HL-60 (cell line): ENCODE measurements at regions not wholly inside any gene's neighbourhood (a gene's known extent, or its start where the extent isn't known, plus 50 kb on each side); places are given as distances from the start of the nearest gene placed in this dataset.

ENCODE experiments used
- GABPA ChIP-seq: IDR thresholded peaks from 2 replicates; pipeline ENCODE4 v1.6.1; 2012; ENCODE audit warnings: low read depth
- POLR2AphosphoS5 ChIP-seq: IDR thresholded peaks from 2 replicates; pipeline ENCODE4 v1.6.1; 2012; ENCODE audit warnings: low read depth
- SPI1 ChIP-seq: IDR thresholded peaks from 2 replicates; pipeline ENCODE4 v1.6.1; 2012; ENCODE audit warnings: low read depth, mild to moderate bottlenecking, borderline replicate concordance
- TF ChIP-seq, protein P1 (sequence below): IDR thresholded peaks from one replicate; pipeline ENCODE4 v1.5.1; 2011; ENCODE audit warnings: low read length, control low read depth, inconsistent platforms; ENCODE audit not compliant: insufficient read depth
- TF ChIP-seq, protein P2 (sequence below): IDR thresholded peaks from 2 replicates; pipeline ENCODE4 v1.6.1; 2012; ENCODE audit warnings: low read depth; ENCODE audit not compliant: insufficient replicate concordance

DNA sequence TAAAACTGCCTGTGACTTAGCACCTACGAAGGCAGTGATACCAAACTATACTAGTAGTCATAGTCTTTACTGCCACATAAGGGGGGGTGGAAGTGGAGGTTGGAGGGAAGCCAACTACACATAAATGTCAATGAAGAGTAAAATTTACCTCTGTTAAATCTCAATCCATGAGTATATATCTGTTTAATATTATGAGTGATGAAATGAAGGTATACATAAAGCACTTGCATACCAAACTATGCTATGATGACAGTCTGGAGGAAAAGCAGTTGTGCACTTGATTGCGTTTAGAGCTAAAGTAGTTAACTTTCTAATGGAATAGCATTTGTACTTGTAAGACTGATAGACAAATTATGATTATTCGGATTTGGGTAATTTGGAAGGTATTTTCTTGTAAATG is 129.2 kb upstream of the POU5F2 start:
- TF ChIP-seq, protein P1, sequence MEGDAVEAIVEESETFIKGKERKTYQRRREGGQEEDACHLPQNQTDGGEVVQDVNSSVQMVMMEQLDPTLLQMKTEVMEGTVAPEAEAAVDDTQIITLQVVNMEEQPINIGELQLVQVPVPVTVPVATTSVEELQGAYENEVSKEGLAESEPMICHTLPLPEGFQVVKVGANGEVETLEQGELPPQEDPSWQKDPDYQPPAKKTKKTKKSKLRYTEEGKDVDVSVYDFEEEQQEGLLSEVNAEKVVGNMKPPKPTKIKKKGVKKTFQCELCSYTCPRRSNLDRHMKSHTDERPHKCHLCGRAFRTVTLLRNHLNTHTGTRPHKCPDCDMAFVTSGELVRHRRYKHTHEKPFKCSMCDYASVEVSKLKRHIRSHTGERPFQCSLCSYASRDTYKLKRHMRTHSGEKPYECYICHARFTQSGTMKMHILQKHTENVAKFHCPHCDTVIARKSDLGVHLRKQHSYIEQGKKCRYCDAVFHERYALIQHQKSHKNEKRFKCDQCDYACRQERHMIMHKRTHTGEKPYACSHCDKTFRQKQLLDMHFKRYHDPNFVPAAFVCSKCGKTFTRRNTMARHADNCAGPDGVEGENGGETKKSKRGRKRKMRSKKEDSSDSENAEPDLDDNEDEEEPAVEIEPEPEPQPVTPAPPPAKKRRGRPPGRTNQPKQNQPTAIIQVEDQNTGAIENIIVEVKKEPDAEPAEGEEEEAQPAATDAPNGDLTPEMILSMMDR = no peak
- TF ChIP-seq POLR2AphosphoS5 (no peak), GABPA (no peak), SPI1 (no peak)
- TF ChIP-seq, protein P2, sequence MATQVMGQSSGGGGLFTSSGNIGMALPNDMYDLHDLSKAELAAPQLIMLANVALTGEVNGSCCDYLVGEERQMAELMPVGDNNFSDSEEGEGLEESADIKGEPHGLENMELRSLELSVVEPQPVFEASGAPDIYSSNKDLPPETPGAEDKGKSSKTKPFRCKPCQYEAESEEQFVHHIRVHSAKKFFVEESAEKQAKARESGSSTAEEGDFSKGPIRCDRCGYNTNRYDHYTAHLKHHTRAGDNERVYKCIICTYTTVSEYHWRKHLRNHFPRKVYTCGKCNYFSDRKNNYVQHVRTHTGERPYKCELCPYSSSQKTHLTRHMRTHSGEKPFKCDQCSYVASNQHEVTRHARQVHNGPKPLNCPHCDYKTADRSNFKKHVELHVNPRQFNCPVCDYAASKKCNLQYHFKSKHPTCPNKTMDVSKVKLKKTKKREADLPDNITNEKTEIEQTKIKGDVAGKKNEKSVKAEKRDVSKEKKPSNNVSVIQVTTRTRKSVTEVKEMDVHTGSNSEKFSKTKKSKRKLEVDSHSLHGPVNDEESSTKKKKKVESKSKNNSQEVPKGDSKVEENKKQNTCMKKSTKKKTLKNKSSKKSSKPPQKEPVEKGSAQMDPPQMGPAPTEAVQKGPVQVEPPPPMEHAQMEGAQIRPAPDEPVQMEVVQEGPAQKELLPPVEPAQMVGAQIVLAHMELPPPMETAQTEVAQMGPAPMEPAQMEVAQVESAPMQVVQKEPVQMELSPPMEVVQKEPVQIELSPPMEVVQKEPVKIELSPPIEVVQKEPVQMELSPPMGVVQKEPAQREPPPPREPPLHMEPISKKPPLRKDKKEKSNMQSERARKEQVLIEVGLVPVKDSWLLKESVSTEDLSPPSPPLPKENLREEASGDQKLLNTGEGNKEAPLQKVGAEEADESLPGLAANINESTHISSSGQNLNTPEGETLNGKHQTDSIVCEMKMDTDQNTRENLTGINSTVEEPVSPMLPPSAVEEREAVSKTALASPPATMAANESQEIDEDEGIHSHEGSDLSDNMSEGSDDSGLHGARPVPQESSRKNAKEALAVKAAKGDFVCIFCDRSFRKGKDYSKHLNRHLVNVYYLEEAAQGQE = no peak
